CMK (cell line): ENCODE measurements at regions not wholly inside any gene's neighbourhood (a gene's known extent, or its start where the extent isn't known, plus 50 kb on each side); places are given as distances from the start of the nearest gene placed in this dataset.
"Not testable (repeated sequence)": the region's sequence is repeated elsewhere in the genome, so short reads cannot be mapped to it uniquely, and the experiment has no call there.

Source experiments
- DNase-seq: peaks from one replicate; pipeline ENCODE4 v3.0.0-alpha.2; 2010; ENCODE audit warnings: low read depth

GRCh38 chr1:192418552-192419285 is 101.9 kb downstream of the RGS21 start:
- no peak for DNase-seq

- no peak for DNase-seq
Observed at GRCh38 chr1:192430644-192431043, 113.9 kb downstream of the RGS21 start.

- DNase-seq: peak; percentile 54
Observed at GRCh38 chr1:192435704-192436103, 118.9 kb downstream of the RGS21 start.

- no peak for DNase-seq
Observed at GRCh38 chr1:192436441-192437078, 119.8 kb downstream of the RGS21 start.

GRCh38 chr1:192438737-192439136 is 121.9 kb downstream of the RGS21 start:
- DNase-seq: no peak

- DNase-seq: no peak
Observed at GRCh38 chr1:192439373-192440025, 122.7 kb downstream of the RGS21 start.

GRCh38 chr1:192441492-192441891 is 124.7 kb downstream of the RGS21 start:
- DNase-seq: no peak

GRCh38 chr1:192442736-192443135 is 125.9 kb downstream of the RGS21 start:
- DNase-seq: no peak

GRCh38 chr1:192443616-192444015 is 126.8 kb downstream of the RGS21 start:
- DNase-seq: no peak

GRCh38 chr1:192445241-192445640 is 128.4 kb downstream of the RGS21 start:
- no peak for DNase-seq

GRCh38 chr1:192445839-192446489 is 129.2 kb downstream of the RGS21 start:
- DNase-seq: no peak

- DNase-seq: no peak
Observed at GRCh38 chr1:192448026-192448578, 127.5 kb upstream of the RGS1 start.

GRCh38 chr1:192453360-192453992 is 122.1 kb upstream of the RGS1 start:
- DNase-seq: no peak

- DNase-seq: no peak
Observed at GRCh38 chr1:192459467-192459866, 116.1 kb upstream of the RGS1 start.

GRCh38 chr1:192461684-192462083 is 113.9 kb upstream of the RGS1 start:
- DNase-seq: no peak

- no peak for DNase-seq
Observed at GRCh38 chr1:192462616-192463015, 113.0 kb upstream of the RGS1 start.

GRCh38 chr1:192463661-192464060 is 111.9 kb upstream of the RGS1 start:
- DNase-seq: no peak

- not testable (repeated sequence) for DNase-seq
Observed at GRCh38 chr1:192465221-192465620, 110.4 kb upstream of the RGS1 start.

GRCh38 chr1:192474080-192474683 is 101.4 kb upstream of the RGS1 start:
- no peak for DNase-seq

GRCh38 chr1:192475329-192475728 is 100.2 kb upstream of the RGS1 start:
- DNase-seq: no peak

GRCh38 chr1:192475970-192476369 is 99.6 kb upstream of the RGS1 start:
- DNase-seq: no peak
